Astrocyte of the spinal cord (primary cell): ENCODE measurements at regions not wholly inside any gene's neighbourhood (a gene's known extent, or its start where the extent isn't known, plus 50 kb on each side); places are given as distances from the start of the nearest gene placed in this dataset.

Source experiments
- DNase-seq: peaks from one replicate; pipeline ENCODE4 v3.0.0; 2011; ENCODE audit warnings: low read depth, low spot score
- H3K4me3 ChIP-seq: 2 replicates; pipeline ENCODE4 v1.5.1; 2011; ENCODE audit warnings: low read depth, mild to moderate bottlenecking, low read length, moderate library complexity
- CTCF ChIP-seq: IDR thresholded peaks from 2 replicates; pipeline ENCODE4 v1.5.1; 2012; ENCODE audit warnings: low read depth, mild to moderate bottlenecking, low read length, inconsistent platforms
- in situ Hi-C: cut with HindIII; loops from 2 replicates; pipeline ENCODE4 v1.10.0; 2017; ENCODE audit warnings: low sequenced_read_pairs

GRCh38 chr10:89100680-89101079, 106.4 kb downstream of the CH25H start:
- TF ChIP-seq CTCF = no peak
- DNase-seq = peak; percentile 61
- in situ Hi-C loops = no loop called here
- no peak overlapping the region for H3K4me3 ChIP-seq

DNA sequence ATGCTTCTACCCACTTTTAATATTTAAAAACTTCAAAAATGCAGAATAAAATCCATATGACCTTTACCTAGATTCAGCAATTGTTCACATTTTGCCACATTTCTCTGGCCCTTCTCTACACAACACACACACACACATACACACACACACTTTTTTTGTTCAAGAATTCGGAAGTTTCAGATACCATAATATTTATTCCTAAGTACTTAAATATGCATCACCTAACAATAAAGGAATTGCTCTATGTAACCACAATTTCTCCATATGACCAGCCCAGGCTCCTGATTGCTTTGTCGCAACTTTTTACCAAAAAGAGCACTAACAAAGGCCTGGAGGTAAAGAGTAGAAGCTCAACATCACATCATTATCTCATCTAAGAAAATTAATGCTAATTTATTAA, 106.6 kb downstream of the FAS start:
- H3K4me3 ChIP-seq = no peak overlapping the region
- TF ChIP-seq CTCF = no peak
- in situ Hi-C loops = no loop called here
- DNase-seq = no peak

DNA sequence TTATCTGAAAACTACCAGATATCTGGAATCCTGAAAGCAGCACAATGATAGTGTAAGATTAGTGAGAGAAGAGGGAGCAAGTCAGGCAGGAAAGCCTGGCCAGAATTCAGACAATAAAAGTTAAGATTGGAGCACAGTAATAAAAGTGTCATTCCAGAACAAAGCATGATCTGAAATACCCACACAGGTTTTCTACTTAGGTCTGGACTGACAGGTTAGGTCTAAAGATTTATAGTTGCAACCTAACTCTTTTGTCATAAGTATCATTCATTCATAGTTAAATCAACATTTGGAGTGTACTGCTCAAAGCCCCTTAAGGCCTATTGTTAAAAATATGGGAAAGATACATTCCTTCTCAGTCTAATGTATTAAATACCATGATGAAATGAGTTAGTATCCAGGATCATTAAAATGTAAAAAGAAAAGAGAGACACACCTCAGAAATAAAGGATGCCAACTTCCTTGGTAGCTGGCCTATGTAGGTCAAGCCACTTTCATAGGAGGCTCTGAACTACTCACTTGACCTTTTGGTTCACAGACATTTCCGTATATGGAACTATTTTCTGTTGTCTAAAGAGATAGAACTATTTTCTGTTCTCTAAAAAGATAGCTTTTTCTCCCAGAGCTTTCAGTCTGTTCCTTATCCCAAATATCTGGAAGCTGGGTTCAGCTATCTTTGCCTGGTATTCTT, 105.2 kb downstream of the FAS start:
- in situ Hi-C loops = no loop called here
- DNase-seq = no peak
- H3K4me3 ChIP-seq = no peak overlapping the region
- TF ChIP-seq CTCF = no peak

DNA sequence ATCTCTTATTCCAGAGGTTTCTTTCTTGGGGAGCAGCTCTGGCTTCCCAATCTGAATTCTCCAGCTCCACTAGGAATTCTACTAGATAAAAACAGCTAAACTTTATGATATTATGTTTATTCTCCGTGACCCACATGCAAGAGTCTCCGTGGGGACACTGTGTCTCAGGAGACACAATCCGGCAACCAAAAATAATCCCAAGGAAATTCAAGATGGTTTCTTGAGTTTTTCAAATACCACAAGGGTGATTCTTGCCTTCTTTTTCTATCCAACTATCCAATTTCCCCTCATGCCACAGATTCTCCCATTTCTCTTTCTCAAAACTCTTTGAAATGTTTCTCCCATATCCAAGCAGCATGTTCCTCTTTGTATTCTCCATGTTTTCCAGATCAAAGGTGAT, 103.1 kb downstream of the FAS start:
- in situ Hi-C loops = no loop called here
- H3K4me3 ChIP-seq = no peak overlapping the region
- no peak for DNase-seq
- TF ChIP-seq CTCF = no peak

DNA sequence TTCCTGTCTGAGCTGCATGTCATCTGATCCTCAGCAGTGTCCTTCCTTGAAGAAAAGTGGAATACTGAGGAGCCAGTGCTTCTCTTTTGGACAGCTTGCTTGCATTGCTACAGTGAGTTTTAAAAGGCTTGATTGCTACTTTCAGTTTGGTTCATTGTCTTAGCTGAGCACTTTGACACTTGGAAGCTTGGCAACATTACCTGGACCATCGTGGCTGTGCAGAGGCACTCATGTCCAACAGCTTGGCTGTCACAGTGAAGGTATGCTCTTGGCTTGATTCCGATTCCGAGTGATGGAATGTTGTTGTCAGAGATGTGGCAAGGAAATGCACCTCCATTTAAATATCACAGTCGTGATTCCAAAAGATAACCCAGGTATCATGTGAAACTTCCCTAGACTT, 102.4 kb downstream of the FAS start:
- in situ Hi-C loops = no loop called here
- no peak for TF ChIP-seq CTCF
- no peak for DNase-seq
- no peak overlapping the region for H3K4me3 ChIP-seq

DNA sequence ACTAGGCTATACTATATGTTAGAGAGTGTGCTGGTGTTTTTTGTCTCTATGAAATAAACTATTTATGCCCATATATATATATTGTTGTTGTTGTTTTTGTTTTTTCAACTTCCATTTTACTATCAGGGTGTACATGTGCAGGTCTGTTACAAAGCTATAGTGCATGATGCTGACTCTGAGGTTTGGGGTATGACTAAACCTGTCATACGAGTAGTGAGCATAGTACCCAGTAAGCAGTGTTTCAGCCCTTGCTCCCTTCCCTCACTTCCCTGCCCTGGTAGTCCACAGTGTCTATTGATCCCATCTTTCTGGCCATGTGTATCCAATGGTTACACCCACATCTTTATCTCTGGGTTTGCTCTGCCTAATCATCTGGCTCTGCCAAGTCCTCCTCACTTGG, 101.8 kb downstream of the FAS start:
- no peak overlapping the region for H3K4me3 ChIP-seq
- no peak for DNase-seq
- TF ChIP-seq CTCF = no peak
- in situ Hi-C loops = no loop called here
